GM20000 (cell line): ENCODE measurements at regions not wholly inside any gene's neighbourhood (a gene's known extent, or its start where the extent isn't known, plus 50 kb on each side); places are given as distances from the start of the nearest gene placed in this dataset.

Experiments
- DNase-seq: peaks from one replicate; pipeline ENCODE4 v3.0.0; 2012; ENCODE audit warnings: low spot score
- TF ChIP-seq, protein P1 (sequence below): IDR thresholded peaks from 2 replicates; pipeline ENCODE4 v1.5.1; 2012; ENCODE audit warnings: mild to moderate bottlenecking, control low read depth; ENCODE audit errors: extremely low read depth, missing control alignments

DNA sequence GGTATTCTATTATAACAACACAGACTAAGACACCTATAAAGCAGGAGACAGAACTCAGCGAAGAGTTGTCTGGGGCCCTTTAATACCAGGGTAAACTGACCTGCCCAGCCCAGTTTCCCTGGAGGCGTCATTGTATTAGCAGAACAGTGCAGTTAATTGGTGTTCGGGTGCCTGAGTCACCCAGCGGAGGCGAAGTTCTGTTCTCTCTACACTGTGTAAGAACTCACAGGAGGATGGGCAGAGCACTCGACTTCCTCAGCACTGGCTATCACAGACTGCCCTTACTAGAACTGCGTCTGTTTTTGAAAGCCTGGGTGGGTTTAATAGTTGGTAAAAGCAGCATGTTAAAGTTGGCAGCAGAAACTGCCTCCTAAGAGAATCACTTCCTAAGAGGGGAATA, 106.5 kb upstream of the ATP8B1 start:
- no peak for DNase-seq
- TF ChIP-seq, protein P1, sequence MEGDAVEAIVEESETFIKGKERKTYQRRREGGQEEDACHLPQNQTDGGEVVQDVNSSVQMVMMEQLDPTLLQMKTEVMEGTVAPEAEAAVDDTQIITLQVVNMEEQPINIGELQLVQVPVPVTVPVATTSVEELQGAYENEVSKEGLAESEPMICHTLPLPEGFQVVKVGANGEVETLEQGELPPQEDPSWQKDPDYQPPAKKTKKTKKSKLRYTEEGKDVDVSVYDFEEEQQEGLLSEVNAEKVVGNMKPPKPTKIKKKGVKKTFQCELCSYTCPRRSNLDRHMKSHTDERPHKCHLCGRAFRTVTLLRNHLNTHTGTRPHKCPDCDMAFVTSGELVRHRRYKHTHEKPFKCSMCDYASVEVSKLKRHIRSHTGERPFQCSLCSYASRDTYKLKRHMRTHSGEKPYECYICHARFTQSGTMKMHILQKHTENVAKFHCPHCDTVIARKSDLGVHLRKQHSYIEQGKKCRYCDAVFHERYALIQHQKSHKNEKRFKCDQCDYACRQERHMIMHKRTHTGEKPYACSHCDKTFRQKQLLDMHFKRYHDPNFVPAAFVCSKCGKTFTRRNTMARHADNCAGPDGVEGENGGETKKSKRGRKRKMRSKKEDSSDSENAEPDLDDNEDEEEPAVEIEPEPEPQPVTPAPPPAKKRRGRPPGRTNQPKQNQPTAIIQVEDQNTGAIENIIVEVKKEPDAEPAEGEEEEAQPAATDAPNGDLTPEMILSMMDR, result no peak

DNA sequence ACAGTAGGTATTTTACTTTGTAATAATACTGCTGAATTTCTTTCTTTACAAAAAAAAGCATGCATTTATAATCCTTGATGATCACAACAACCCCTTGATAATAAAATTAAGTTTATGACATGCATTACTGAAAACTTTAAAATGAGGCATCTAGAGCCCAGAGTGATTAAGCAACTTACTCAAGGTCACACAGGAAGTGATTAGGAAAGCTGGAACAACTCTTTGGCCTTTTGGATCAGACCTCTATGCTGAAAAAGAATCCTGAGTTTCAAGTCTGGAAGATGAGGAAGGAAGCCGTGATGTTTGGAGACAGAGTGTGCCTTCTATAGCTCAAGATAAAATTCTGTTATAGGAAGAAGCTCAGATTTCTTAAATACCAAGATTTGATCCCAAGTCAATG, 105.0 kb upstream of the ATP8B1 start:
- TF ChIP-seq, protein P1, result no peak
- no peak for DNase-seq

DNA sequence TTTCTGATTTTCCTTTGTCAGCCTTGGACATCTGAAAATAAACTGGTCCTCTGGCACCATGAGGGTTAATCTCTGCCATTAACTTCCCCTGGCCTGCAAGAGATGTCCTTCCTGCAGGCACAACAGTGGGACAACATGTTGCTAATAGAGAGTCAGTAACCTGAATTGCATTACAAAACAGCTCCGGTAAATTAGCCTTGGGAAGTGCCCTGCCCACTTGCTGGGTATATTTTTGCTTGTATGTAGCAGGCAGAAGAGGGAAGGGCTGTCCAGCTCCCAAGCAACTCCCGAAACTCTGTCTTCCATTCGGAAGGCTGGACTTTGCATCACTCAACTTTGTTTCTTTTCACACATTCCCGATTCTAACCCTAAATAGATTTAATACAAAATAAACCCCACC, 104.4 kb upstream of the ATP8B1 start:
- DNase-seq, result no peak
- TF ChIP-seq, protein P1, result no peak

DNA sequence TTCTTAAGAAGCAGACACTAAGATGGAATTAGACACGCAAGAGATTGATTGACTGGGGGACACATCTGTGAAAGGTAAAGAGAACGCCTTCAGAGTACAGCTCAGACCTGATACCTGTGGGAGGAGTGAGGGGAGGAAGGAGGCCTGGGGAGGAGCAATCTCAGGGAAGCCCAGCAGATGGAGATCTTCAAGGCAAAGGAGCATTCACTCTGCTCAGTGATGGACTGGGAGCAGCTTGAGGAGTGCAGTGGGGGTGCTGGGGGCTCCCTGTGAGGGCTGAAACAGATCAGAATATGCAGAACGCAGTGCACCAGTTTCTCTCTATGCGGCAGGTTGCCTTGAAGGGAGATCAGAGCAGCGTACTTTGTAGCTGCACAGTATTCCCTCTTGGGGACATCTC, 103.7 kb upstream of the ATP8B1 start:
- no peak for DNase-seq
- TF ChIP-seq, protein P1, result no peak

DNA sequence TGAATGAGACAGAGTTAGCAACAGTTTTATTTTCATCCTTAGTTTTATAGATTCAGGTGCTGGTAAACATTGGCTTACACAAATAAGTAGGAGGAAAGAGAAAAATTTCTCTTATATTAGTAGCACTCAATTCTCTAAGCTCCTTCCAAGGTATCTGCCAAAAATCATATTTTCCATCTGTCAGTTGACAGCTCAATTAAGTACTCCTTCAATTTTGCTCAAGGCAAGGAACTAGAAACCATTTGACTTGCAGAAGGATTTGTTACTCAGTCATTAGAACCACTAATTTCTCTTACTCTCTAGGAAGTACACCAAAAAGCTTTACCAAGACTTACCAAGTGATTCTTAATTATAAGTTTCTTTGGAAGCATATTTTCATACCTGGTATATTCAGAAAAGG, 101.4 kb upstream of the ATP8B1 start:
- TF ChIP-seq, protein P1, result no peak
- DNase-seq, result no peak

DNA sequence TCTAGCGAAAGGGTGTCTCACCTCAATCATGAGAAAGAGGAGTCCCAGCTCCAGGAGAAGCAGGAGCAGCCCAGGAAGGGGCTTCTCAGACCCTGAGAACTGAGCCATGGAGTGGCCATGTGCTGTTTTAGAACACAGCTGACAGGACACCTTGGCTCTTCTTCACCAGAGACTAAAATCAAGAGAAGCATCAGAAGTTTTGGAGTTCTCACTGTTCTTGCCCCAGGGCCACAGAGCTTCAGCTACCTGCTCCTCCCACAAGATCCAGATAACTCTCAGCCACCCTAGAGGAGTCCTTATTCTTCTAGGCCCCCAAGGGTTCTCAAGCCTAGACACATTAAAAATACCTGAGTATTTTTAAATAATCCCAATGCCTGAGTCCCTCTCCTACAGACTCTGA, 99.6 kb upstream of the ATP8B1 start:
- TF ChIP-seq, protein P1, result no peak
- no peak for DNase-seq

DNA sequence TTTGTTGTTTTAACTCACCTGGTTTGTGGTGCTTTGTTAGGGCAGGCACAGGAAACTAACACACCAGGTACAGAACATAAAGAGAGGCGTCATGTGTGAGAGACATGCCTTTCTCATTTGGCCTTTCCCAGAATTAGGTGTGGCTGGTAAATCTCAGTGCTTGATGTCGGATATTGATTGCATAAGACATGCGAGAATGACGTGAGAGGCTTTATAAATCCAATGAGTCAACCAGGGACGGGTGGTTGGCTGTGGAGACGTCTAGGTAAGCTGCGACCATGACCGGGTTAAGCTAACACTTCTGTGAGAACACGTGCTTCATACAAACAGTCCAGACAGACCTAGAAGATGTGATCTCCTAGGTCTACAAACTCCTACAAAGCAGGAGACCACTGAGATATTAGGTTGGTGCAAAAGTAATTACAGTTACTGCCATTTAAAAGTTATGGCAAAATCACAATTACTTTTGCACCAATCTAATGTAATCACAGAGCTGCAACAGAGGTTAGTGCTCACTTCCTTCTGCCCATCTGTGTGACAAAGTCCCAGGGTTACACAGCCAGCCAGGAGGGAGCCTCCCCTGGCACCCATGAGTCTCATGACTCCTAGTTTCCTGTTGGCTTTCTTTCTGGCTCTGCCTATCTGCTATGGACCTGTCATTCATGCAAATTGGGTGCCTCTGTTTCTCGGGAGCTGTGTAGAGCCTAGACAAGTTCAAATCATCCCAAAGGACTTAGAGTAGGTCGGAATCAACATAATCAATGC, 98.9 kb upstream of the ATP8B1 start:
- no peak for DNase-seq
- TF ChIP-seq, protein P1, result no peak
